DOHH2 (cell line): ENCODE measurements at regions not wholly inside any gene's neighbourhood (a gene's known extent, or its start where the extent isn't known, plus 50 kb on each side); places are given as distances from the start of the nearest gene placed in this dataset.

ENCODE experiments used
- CTCF ChIP-seq: fragments of 200-600 bp; sonication (generic); IDR thresholded peaks from one replicate; pipeline ENCODE4 v1.5.1; 2014; ENCODE audit warnings: antibody characterized with exemption, mild to moderate bottlenecking, low read depth, low read length; ENCODE audit not compliant: poor library complexity, severe bottlenecking
- EZH2phosphoT487 ChIP-seq: fragments of 200-600 bp; sonication (generic); IDR thresholded peaks from 2 replicates; pipeline ENCODE4 v1.6.1; 2017; ENCODE audit warnings: borderline replicate concordance, mild to moderate bottlenecking, antibody characterized with exemption, low read length, moderate library complexity, mixed read lengths

DNA sequence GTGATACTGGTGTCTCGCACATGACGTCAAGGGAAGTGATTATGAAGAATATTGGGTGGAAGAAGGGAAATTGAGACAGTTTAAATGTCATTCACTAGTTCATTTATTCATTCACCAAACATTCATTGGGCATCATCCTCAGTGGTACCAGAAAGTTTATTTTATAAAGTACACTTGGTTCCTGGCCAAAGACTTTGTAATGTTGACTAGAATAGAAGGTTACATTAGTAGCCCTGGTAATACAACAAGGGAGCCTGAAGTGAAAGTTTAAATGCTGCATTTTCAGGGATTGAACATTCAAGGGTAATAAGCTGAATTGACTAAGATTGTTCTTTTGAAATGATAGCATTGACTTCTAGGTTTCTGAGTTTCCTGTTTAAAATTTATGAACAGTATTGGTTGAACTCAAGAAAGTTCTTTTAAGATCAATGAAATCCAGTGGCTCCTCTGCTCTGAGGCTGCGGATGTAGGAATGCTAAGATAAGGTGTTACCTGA, 236.8 kb upstream of the BTG1 start:
- TF ChIP-seq CTCF, result no peak
- no peak for TF ChIP-seq EZH2phosphoT487
